Left ventricle myocardium superior (tissue), 1 donor: ENCODE measurements at regions not wholly inside any gene's neighbourhood (a gene's known extent, or its start where the extent isn't known, plus 50 kb on each side); places are given as distances from the start of the nearest gene placed in this dataset.
"Not testable (repeated sequence)": the region's sequence is repeated elsewhere in the genome, so short reads cannot be mapped to it uniquely, and the experiment has no call there.

ENCODE experiments used
- ATAC-seq: fragments of 200-7000 bp; cut with Tn5 transposase; one replicate; pipeline ENCODE4 v1.9.1; 2020; ENCODE audit warnings: mild to moderate bottlenecking, moderate library complexity
- DNase-seq: peaks from one replicate; pipeline ENCODE4 v3.0.0-alpha.2; 2020
- intact Hi-C: fragments of 100-400 bp; cut with micrococcal nuclease; formaldehyde crosslinking; loops from one replicate; pipeline ENCODE4 v1.11.0; 2022
- donor health status: DM: no; HTN: yes; CAD: no; lungs with severe emphysema.

GRCh38 chr13:64121023-64121709, 2705.5 kb upstream of the PCDH20 start:
- DNase-seq, ATAC-seq, intact Hi-C loops: not testable (repeated sequence)

GRCh38 chr13:64099994-64100393, 2684.3 kb upstream of the PCDH20 start:
- no peak for DNase-seq
- intact Hi-C loops: no loop called here

DNA sequence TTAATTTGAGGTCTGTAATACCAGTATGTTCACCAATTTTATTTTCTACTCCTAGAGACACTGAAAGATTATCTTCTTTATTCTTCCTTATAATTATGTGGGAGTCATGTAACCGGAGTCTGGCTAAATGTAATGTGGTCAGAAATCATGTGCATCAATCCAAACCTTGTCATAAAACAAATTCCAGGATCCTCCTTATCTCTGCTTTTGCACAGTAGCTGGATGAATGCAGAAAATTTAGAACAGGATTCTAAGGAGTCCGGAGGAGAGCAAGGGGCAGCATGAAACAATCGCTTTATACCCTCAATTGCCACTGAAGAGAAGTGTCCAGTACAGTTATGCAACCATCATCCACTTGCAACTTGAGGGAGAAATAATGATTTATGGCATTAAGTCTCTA, 2674.7 kb upstream of the PCDH20 start:
- intact Hi-C loops: no loop called here
- DNase-seq (no peak), ATAC-seq (no peak)

More at GRCh38 chr13:64099994-64100393, 2684.3 kb upstream of the PCDH20 start:
- ATAC-seq: no peak

GRCh38 chr13:64088491-64088890, 2672.8 kb upstream of the PCDH20 start:
- intact Hi-C loops: no loop called here
- ATAC-seq (no peak), DNase-seq (no peak)

- ATAC-seq: no peak
- DNase-seq: no peak
- intact Hi-C loops: no loop called here
Observed at GRCh38 chr13:64087624-64088023, 2672.0 kb upstream of the PCDH20 start.

DNA sequence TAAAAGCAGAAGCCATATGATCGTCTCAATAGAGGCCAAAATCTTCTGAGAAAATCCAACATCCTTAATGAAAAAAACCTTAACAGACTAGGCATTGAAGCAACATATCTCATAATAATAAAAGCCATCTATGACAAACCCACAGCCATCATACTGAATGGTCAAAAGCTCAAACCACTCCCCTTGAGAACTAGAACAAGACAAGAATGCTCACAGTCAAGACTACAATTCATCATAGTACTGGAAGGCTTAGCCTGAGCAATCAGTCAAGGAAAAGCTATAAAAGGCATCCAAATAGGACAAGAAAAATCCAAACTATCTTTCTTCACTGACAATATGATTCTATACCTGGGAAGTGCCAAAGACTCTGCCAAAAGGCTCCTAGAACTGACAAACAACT, 2668.2 kb upstream of the PCDH20 start:
- intact Hi-C loops: no loop called here
- DNase-seq: no peak
- no peak for ATAC-seq

GRCh38 chr13:64083396-64083795, 2667.7 kb upstream of the PCDH20 start:
- intact Hi-C loops: no loop called here
- ATAC-seq (no peak), DNase-seq (no peak)

DNA sequence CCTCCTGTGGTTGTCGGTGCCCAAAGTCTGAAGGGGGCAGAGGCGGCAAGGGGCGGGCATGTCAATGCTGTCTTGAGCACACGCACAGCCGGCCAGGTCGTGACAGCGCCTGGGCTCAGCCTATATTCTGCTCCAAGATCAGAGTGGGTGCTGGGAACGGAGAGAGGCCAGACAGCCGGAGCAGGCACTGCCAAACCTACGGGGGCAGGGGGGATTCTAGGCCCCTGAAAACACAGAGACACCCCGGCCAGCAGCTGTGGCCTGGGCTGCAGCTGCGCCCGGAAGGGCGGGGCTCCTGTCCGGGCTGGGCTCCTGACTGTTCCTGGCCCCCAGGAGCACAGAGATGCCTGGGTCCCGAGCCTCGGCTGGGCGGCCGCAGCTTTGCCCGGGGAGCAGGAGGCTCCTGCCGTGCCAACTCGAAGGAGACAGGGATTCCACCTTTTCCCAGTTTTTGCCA, 2662.9 kb upstream of the PCDH20 start:
- intact Hi-C loops: no loop called here
- ATAC-seq (no peak), DNase-seq (no peak)

- ATAC-seq (no peak), DNase-seq (no peak)
- intact Hi-C loops: no loop called here
Observed at GRCh38 chr13:64078025-64078424, 2662.4 kb upstream of the PCDH20 start.

DNA sequence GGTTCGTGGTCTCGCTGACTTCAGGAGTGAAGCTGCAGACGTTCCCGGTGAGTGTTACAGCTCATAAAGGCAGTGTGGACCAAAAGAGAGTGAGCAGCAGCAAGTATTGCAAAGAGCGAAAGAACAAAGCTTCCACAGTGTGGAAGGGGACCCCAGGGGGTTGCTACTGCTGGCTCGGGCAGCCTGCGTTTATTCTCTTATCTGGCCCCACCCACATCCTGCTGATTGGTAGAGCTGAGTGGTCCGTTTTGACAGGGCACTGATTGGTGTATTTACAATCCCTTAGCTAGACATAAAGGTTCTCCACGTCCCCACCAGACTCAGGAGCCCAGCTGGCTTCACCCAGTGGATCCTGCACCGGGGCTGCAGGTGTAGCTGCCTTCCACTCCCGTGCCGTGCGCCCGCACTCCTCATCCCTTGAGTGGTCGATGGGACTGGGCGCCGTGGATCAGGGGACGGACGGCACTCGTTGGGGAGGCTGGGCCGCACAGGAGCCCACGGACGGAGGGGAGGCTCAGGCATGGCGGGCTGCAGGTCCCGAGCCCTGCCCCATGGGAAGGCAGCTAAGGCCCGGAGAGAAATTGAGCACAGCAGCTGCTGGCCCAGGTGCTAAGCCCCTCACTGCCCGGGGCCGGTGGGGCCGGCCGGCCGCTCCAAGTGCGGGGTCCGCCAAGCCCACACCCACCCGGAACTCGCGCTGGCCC, 2661.6 kb upstream of the PCDH20 start:
- ATAC-seq, DNase-seq, intact Hi-C loops: not testable (repeated sequence)

DNA sequence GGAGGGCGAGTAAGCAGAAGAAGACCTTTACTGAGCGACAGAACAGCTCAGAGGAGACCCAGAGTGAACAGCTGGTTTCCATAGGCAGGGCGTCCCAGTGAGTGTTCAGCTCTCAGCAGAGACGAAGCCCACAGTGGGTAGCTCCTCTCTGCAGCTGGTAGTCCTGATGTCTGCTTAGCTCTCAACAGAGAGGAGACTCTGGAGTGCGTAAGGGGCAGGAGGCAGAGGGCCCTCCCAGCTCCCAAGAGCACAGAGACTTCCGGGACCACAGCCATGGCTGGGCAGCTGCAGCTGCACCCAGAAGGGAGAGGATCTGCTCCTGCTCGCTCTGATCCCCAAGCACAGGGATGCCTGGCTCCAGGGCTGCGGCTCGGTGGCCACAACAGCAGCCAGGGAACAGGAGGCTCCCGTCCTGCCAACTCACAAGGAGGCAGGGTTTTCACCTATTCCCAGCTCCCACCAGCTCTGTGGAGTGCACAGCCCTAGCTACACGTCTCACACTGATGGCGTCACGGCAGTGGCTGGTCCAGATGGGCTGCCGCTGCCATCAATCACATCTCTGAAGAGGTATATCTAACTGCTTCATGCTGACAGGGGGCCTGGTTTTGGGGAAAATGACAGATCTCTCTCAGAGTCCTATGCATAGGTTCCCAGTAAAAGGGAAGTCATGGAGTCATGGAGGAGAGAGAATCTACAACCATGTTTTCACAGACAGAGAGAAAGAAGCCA, 2660.1 kb upstream of the PCDH20 start:
- intact Hi-C loops: no loop called here
- ATAC-seq (no peak), DNase-seq (no peak)

- ATAC-seq: no peak
- no peak for DNase-seq
- intact Hi-C loops: no loop called here
Observed at GRCh38 chr13:64074971-64075474, 2659.4 kb upstream of the PCDH20 start.

GRCh38 chr13:64073203-64073602, 2657.6 kb upstream of the PCDH20 start:
- DNase-seq: no peak
- intact Hi-C loops: no loop called here
- ATAC-seq: no peak

DNA sequence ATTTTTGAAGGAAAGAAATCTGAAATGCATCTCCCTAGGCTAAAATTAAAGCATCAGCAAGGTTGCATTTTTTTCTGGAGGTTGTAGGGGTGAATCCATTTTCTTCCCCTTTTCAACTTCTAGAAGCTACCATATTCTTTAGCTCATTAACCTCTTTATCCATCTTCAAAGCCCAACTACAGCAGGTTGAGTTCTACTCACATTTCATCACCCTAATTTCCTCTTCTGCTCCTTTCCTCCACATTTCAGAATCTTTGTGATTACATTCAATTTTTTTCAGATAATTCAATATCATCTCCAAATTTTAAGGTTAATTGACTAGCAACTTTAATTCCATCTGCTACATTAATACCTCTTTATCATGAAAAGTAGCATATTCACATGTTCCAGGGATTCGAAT, 2655.7 kb upstream of the PCDH20 start:
- intact Hi-C loops: no loop called here
- ATAC-seq (no peak), DNase-seq (no peak)

GRCh38 chr13:64069892-64070291, 2654.2 kb upstream of the PCDH20 start:
- ATAC-seq (no peak), DNase-seq (no peak)
- intact Hi-C loops: no loop called here

GRCh38 chr13:64066711-64067110, 2651.1 kb upstream of the PCDH20 start:
- no peak for DNase-seq
- intact Hi-C loops: no loop called here
- ATAC-seq: no peak

DNA sequence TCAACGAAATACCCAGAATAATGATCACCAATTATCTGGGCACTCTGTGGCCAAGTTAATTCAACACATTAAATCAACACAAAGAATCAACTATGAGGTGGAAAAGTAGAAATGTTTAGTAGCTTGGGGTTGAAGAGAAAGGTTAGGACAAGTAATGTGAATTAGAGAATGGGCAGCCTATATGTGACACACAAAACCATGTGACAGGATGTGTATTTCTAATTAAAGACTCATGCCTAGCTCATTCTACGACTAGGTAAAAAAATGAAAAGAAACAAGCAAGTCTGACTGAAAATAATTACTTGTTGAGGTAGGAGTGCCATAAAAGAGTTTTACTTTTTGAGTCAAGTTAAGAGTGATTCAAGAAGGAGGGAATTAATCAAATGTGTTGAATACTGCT, 2646.0 kb upstream of the PCDH20 start:
- intact Hi-C loops: no loop called here
- DNase-seq (no peak), ATAC-seq (no peak)

DNA sequence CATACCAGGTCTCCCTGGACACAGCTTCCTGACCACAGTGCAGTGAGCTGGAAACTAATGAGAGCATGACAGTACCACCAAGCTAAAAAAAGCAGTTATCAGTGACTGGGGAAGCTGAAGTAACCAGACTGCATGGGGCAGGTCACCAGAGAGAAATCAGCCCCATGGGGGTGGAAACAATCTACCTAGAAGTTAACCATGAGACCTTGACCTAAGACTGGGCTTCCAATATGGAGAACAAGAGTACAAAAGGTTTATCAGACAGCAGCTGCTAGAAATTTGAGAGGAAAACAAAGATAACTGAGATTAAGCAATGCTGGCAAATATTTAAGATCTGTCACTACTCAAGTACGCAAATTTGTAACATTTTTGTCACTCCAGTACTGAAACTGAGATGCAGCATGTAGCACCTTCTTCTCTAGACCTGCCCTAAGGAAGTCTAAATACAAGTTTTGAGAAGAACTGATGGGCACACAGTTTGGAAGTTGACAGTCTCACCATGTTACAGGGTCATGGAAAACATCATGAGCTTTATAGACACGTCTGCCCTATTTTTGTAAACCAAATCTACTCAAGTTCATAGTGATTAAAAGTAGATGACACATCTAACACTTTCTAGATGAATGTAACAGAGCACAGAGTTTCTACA, 2641.8 kb upstream of the PCDH20 start:
- DNase-seq (no peak), ATAC-seq (no peak)
- intact Hi-C loops: no loop called here

GRCh38 chr13:64054321-64054720, 2638.7 kb upstream of the PCDH20 start:
- intact Hi-C loops: no loop called here
- ATAC-seq: no peak
- no peak for DNase-seq

- intact Hi-C loops: no loop called here
- DNase-seq (no peak), ATAC-seq (no peak)
Observed at GRCh38 chr13:64052521-64052920, 2636.9 kb upstream of the PCDH20 start.
